ENCODE measurements at regions not wholly inside any gene's neighbourhood (a gene's known extent, or its start where the extent isn't known, plus 50 kb on each side); places are given as distances from the start of the nearest gene placed in this dataset.

DNA sequence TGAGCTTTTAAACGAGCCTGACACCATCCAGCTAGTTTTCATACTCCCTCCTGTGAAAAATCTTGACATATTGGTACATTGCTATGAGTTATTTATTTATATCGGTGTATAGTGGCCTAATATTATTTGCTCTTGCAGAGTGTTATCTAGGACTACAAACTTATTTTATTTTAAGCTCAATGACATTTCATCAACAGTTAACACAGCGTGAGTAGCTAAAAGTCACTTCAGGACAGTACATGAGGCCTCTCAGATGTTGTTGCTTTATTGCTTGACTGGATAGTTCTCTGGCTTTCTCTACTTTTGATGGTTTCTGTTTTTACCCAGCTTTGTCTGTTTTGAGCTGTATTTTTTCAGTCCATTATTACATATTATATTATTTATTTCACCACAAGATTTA is 172.9 kb upstream of the KLF7 start:
- H3K56ac ChIP-seq (ENCODE audit: extremely low read depth, insufficient read depth, low read length): no peak overlapping the region
- in situ Hi-C loops (cut with MboI; ENCODE audit: low sequenced_read_pairs): no loop called here
- no peak overlapping the region for H3K14ac ChIP-seq (replicated peaks; ENCODE audit: low read depth, low read length)
- no peak overlapping the region; the same call in 1 of the 2 replicates for H3K23ac ChIP-seq (ENCODE audit: low read depth, low read length)
- no TSS peak for BruUV-seq (replicated peaks)
- H2BK15ac ChIP-seq (ENCODE audit: low read depth, low read length): peak overlapping the region; percentile 59; the same call in 1 of the 3 replicates
- no peak overlapping the region for H3K4ac ChIP-seq (ENCODE audit: low read depth, low read length)
- no peaks in the 10 kb centered on the region for H3K27me3 ChIP-seq (ENCODE audit: control insufficient read depth, insufficient read depth, low read length)
- no peak overlapping the region for H3K4me2 ChIP-seq (ENCODE audit: low read depth, low read length)
- intact Hi-C loops (cut with micrococcal nuclease): no loop called here
- CTCF ChIA-PET: no interaction called here
- H3K9me3 ChIP-seq (ENCODE audit: control insufficient read depth, insufficient read depth, low read length): no peaks in the 10 kb centered on the region
- H3K4me1 ChIP-seq (ENCODE audit: control insufficient read depth, insufficient read depth, low read length): peaks cover 15% of the 10 kb centered on the region
- H4K91ac ChIP-seq (ENCODE audit: insufficient read depth, low read depth, low read length): no peak overlapping the region; the same call in 1 of the 2 replicates
- no peaks in the 10 kb centered on the region for H3K79me1 ChIP-seq (ENCODE audit: low read depth in 1 of 2, low read length in 2 of 2)
- H4K5ac ChIP-seq (ENCODE audit: low read depth, low read length): peak overlapping the region; percentile 53; the same call in 1 of the 2 replicates
- H3K18ac ChIP-seq (ENCODE audit: low read depth, low read length): peak overlapping the region; percentile 45; the same call in 1 of the 2 replicates
- H2AFZ ChIP-seq (replicated peaks; ENCODE audit: low read length, poor library complexity): no peak overlapping the region
- no CpG with 5 or more reads among the region's 3 CpGs for WGBS, 2 experiments (ENCODE audit: extremely low coverage in 2 of 2, insufficient read length in 1 of 2)
- no peaks in the 10 kb centered on the region for H3K36me3 ChIP-seq (ENCODE audit: control insufficient read depth, insufficient read depth, low read length)
- POLR2A ChIA-PET (ENCODE audit: unreplicated experiment): interaction anchor here (1.2 kb wide), 1 partner anchor 173 kb away, joined by 4 read pairs; the partner anchor contains the start of gene KLF7
- no peaks in the 10 kb centered on the region for H4K20me1 ChIP-seq (ENCODE audit: insufficient read depth, low read length)
- H3K27ac ChIP-seq (ENCODE audit: insufficient read depth, low read length): no peak overlapping the region
- H3K9ac ChIP-seq (ENCODE audit: low read depth, low read length): no peak overlapping the region
- ATAC-seq (ENCODE audit: low read depth) (no peak), DNase-seq (no peak)
- TF ChIP-seq POLR2A (IDR thresholded peaks at IDR 0.05; ENCODE audit: low read depth, low read length) (no peak), BHLHE40 (IDR thresholded peaks at IDR 0.05; ENCODE audit: low read depth, low read length) (no peak), NFE2L2 (IDR thresholded peaks at IDR 0.05; ENCODE audit: low read depth, low read length) (no peak), CEBPB (IDR thresholded peaks at IDR 0.05; ENCODE audit: low read depth, low read length) (no peak), MXI1 (IDR thresholded peaks at IDR 0.05; ENCODE audit: borderline replicate concordance, low read depth, low read length) (no peak), MAFK (IDR thresholded peaks at IDR 0.05; ENCODE audit: low read depth, low read length) (no peak), FOS (IDR thresholded peaks at IDR 0.05; ENCODE audit: low read depth, low read length) (no peak), CHD1 (IDR thresholded peaks at IDR 0.05; ENCODE audit: low read depth, low read length) (no peak), MAZ (IDR thresholded peaks at IDR 0.05; ENCODE audit: borderline replicate concordance, low read depth, low read length) (no peak)
- TF ChIP-seq, protein P1, sequence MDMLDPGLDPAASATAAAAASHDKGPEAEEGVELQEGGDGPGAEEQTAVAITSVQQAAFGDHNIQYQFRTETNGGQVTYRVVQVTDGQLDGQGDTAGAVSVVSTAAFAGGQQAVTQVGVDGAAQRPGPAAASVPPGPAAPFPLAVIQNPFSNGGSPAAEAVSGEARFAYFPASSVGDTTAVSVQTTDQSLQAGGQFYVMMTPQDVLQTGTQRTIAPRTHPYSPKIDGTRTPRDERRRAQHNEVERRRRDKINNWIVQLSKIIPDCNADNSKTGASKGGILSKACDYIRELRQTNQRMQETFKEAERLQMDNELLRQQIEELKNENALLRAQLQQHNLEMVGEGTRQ (IDR thresholded peaks at IDR 0.05; ENCODE audit: low read depth, low read length): no peak
- H2AK9ac ChIP-seq (replicated peaks; ENCODE audit: low read depth, low read length, poor library complexity): no peak overlapping the region
- H4K8ac ChIP-seq (ENCODE audit: low read depth in 2 of 2, low read length in 2 of 2): no peak overlapping the region
- dilution Hi-C loops (cut with HindIII; ENCODE audit: low sequenced_read_pairs, unreplicated experiment): no loop called here
- H2BK120ac ChIP-seq (ENCODE audit: low read depth, low read length): 0 out of 2 replicates have a peak overlapping the region, but pooled peaks have one; percentile 0
- no peak overlapping the region for H2AK5ac ChIP-seq (ENCODE audit: low read depth, low read length)
- H3K9me1 ChIP-seq (ENCODE audit: insufficient read depth, low read length): no peaks in the 10 kb centered on the region; the same call in none of the 2 replicates
- H2BK5ac ChIP-seq (ENCODE audit: low read depth, low read length, poor library complexity, severe bottlenecking): no peak overlapping the region
- no peak overlapping the region for H3K4me3 ChIP-seq (ENCODE audit: insufficient read depth, low read depth, low read length)
- no peak overlapping the region for H2BK20ac ChIP-seq (ENCODE audit: low read depth, low read length)

Data from IMR-90 (cell line).